ENCODE measurements at regions not wholly inside any gene's neighbourhood (a gene's known extent, or its start where the extent isn't known, plus 50 kb on each side); places are given as distances from the start of the nearest gene placed in this dataset.

DNA sequence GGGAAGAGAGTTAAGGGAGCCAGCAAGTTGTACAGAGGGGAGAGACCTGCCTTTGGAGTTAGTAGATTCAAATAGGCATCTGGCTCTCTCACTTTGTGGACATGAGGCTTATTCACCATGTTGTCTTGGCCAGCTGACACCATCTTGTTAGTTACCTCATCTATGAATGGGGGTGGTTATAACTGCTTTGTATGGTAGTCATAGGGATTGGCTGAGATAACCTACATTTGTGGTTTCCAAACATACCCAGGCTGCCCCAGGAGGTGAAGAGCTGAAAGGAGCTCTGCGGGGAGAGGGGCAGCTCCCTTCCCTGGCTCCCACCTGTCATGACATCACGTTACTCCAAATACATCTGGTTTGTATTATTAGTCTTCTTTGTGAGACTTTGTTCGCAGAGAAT is 393.3 kb upstream of the AUTS2 start:
- Histone ChIP-seq H3K4me1 (ENCODE audit: control extremely low read depth in 1 of 4, control insufficient read depth in 4 of 4, insufficient read depth in 4 of 4, low read length in 3 of 4) (no peaks in the 10 kb centered on the region), H3K4me3 (ENCODE audit: control insufficient read depth in 1 of 7, extremely low read depth in 1 of 7, insufficient read depth in 4 of 7, low read depth in 2 of 7, low read length in 6 of 7) (no peak overlapping the region), H3K27ac (ENCODE audit: insufficient read depth in 1 of 2, low read depth in 1 of 2, low read length in 2 of 2, poor library complexity in 1 of 2, severe bottlenecking in 2 of 2) (no peak overlapping the region), H3K9me3 (ENCODE audit: control extremely low read depth in 1 of 5, control insufficient read depth in 4 of 5, insufficient read depth in 2 of 5, low read depth in 1 of 5, low read length in 4 of 5) (no peaks in the 10 kb centered on the region), H3K36me3 (ENCODE audit: control insufficient read depth in 4 of 4, insufficient read depth in 4 of 4, low read length in 3 of 4) (no peaks in the 10 kb centered on the region), H3K27me3 (replicated peaks in 2 of 5; ENCODE audit: control insufficient read depth in 4 of 5, insufficient read depth in 5 of 5, low read length in 4 of 5) (peaks cover 0 to 4% (median 0%) of the 10 kb centered on the region in 5 experiments)
- CTCF ChIA-PET = no interaction called here
- no peak for DNase-seq
- WGBS (ENCODE audit: insufficient coverage) = 86% methylated on average over 1 of the region's 3 CpGs
- POLR2A ChIA-PET = no interaction called here

DNA sequence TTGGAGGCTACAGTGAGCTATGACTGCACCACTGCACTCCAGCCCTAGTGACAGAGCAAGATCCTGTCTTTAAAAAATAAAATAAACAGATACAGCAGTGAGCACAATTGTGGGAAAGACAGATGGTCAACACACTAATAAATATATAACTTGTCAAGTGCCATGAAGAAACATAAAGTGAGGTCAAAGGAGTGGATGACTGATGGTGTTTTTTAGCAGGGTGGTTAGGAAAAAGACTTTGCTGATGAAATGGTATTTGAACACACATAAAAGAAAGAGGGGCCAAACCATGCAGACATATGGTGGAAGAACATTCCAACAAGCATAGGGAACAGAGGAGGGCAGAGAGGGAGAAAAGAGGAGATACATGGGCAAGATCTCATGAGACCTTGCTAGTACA is 392.7 kb upstream of the AUTS2 start:
- Histone ChIP-seq H3K4me3 (ENCODE audit: control insufficient read depth in 1 of 7, extremely low read depth in 1 of 7, insufficient read depth in 4 of 7, low read depth in 2 of 7, low read length in 6 of 7) (no peak overlapping the region), H3K4me1 (ENCODE audit: control extremely low read depth in 1 of 4, control insufficient read depth in 4 of 4, insufficient read depth in 4 of 4, low read length in 3 of 4) (no peaks in the 10 kb centered on the region), H3K27ac (ENCODE audit: insufficient read depth in 1 of 2, low read depth in 1 of 2, low read length in 2 of 2, poor library complexity in 1 of 2, severe bottlenecking in 2 of 2) (no peak overlapping the region), H3K36me3 (ENCODE audit: control insufficient read depth in 4 of 4, insufficient read depth in 4 of 4, low read length in 3 of 4) (no peaks in the 10 kb centered on the region), H3K9me3 (ENCODE audit: control extremely low read depth in 1 of 5, control insufficient read depth in 4 of 5, insufficient read depth in 2 of 5, low read depth in 1 of 5, low read length in 4 of 5) (no peaks in the 10 kb centered on the region), H3K27me3 (replicated peaks in 2 of 5; ENCODE audit: control insufficient read depth in 4 of 5, insufficient read depth in 5 of 5, low read length in 4 of 5) (peaks cover 0 to 4% (median 0%) of the 10 kb centered on the region in 5 experiments)
- POLR2A ChIA-PET = no interaction called here
- no peak for DNase-seq
- CTCF ChIA-PET = no interaction called here

DNA sequence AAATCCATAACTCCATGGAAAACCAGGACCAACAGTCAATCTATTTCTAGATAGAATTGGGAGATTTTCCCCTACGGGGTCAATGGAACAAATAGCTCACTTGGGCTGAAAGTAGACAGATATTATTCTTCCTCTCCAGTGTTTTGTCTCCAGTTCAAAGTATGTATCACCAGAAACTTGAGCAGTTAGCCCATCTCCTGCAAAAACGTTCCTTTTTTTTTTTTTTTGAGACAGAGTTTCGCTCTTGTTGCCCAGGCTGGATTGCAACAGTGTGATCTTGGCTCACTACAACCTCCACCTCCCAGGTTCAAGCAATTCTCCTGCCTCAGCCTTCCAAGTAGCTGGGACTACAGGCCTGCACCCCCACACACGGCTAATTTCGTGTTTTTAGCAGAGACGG is 390.0 kb upstream of the AUTS2 start:
- Histone ChIP-seq H3K9me3 (ENCODE audit: control extremely low read depth in 1 of 5, control insufficient read depth in 4 of 5, insufficient read depth in 2 of 5, low read depth in 1 of 5, low read length in 4 of 5) (no peaks in the 10 kb centered on the region), H3K27me3 (replicated peaks in 2 of 5; ENCODE audit: control insufficient read depth in 4 of 5, insufficient read depth in 5 of 5, low read length in 4 of 5) (peaks cover 0 to 8% (median 2%) of the 10 kb centered on the region in 5 experiments), H3K27ac (ENCODE audit: insufficient read depth in 1 of 2, low read depth in 1 of 2, low read length in 2 of 2, poor library complexity in 1 of 2, severe bottlenecking in 2 of 2) (no peak overlapping the region), H3K4me1 (ENCODE audit: control extremely low read depth in 1 of 4, control insufficient read depth in 4 of 4, insufficient read depth in 4 of 4, low read length in 3 of 4) (no peaks in the 10 kb centered on the region), H3K36me3 (ENCODE audit: control insufficient read depth in 4 of 4, insufficient read depth in 4 of 4, low read length in 3 of 4) (no peaks in the 10 kb centered on the region), H3K4me3 (ENCODE audit: control insufficient read depth in 1 of 7, extremely low read depth in 1 of 7, insufficient read depth in 4 of 7, low read depth in 2 of 7, low read length in 6 of 7) (no peak overlapping the region)
- ChIA-PET POLR2A (no interaction called here), CTCF (no interaction called here)
- DNase-seq = no peak
- WGBS (ENCODE audit: insufficient coverage) = 86% methylated on average over 5 of the region's 6 CpGs

DNA sequence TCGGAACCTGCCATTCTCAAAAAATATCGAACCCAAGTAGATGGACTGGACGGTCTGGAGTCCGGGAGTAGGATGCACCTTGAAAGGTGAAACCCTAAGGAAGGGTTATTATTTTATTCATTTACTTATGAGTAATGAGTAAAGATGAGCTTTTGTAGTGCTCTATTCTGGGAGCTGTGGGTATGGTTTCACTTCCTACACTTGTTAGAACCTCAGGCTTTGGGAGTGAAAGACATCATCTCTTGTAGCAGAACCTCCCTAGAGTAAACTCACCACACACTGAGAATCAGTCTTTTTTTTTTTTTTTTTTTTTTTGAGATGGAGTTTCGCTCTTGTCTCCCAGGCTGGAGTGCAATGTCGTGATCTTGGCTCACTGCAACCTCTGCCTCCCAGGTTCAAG is 389.4 kb upstream of the AUTS2 start:
- CTCF ChIA-PET = no interaction called here
- Histone ChIP-seq H3K9me3 (ENCODE audit: control extremely low read depth in 1 of 5, control insufficient read depth in 4 of 5, insufficient read depth in 2 of 5, low read depth in 1 of 5, low read length in 4 of 5) (no peaks in the 10 kb centered on the region), H3K4me1 (ENCODE audit: control extremely low read depth in 1 of 4, control insufficient read depth in 4 of 4, insufficient read depth in 4 of 4, low read length in 3 of 4) (no peaks in the 10 kb centered on the region), H3K4me3 (ENCODE audit: control insufficient read depth in 1 of 7, extremely low read depth in 1 of 7, insufficient read depth in 4 of 7, low read depth in 2 of 7, low read length in 6 of 7) (no peak overlapping the region), H3K27ac (ENCODE audit: insufficient read depth in 1 of 2, low read depth in 1 of 2, low read length in 2 of 2, poor library complexity in 1 of 2, severe bottlenecking in 2 of 2) (no peak overlapping the region), H3K27me3 (replicated peaks in 2 of 5; ENCODE audit: control insufficient read depth in 4 of 5, insufficient read depth in 5 of 5, low read length in 4 of 5) (peaks cover 0 to 8% (median 2%) of the 10 kb centered on the region in 5 experiments), H3K36me3 (ENCODE audit: control insufficient read depth in 4 of 4, insufficient read depth in 4 of 4, low read length in 3 of 4) (no peaks in the 10 kb centered on the region)
- DNase-seq = no peak
- POLR2A ChIA-PET = no interaction called here
- WGBS (ENCODE audit: insufficient coverage) = no CpG with 5 or more reads among the region's 6 CpGs

DNA sequence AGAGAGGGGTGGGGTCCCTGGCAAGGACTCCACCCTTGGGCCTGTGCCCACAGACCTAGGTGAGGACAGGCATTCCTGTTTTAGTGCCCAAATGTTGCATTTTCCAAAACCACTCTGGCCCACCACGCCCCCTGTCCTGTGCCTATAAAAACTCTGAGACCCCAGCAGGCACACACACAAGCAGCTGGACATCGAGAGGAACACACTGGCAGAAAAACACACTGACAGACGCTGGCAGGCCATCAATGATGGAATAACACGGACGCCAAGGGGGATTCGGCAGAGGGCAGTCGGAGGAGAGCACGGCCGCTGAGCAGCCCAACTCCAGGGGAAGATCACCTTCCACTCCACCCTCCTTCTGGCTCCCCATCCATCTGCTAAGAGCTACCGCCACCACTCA is 386.9 kb upstream of the AUTS2 start:
- POLR2A ChIA-PET = no interaction called here
- Histone ChIP-seq H3K4me1 (ENCODE audit: control extremely low read depth in 1 of 4, control insufficient read depth in 4 of 4, insufficient read depth in 4 of 4, low read length in 3 of 4) (no peaks in the 10 kb centered on the region), H3K36me3 (ENCODE audit: control insufficient read depth in 4 of 4, insufficient read depth in 4 of 4, low read length in 3 of 4) (no peaks in the 10 kb centered on the region), H3K9me3 (ENCODE audit: control extremely low read depth in 1 of 5, control insufficient read depth in 4 of 5, insufficient read depth in 2 of 5, low read depth in 1 of 5, low read length in 4 of 5) (no peaks in the 10 kb centered on the region), H3K4me3 (ENCODE audit: control insufficient read depth in 1 of 7, extremely low read depth in 1 of 7, insufficient read depth in 4 of 7, low read depth in 2 of 7, low read length in 6 of 7) (no peak overlapping the region), H3K27ac (ENCODE audit: insufficient read depth in 1 of 2, low read depth in 1 of 2, low read length in 2 of 2, poor library complexity in 1 of 2, severe bottlenecking in 2 of 2) (no peak overlapping the region), H3K27me3 (replicated peaks in 2 of 5; ENCODE audit: control insufficient read depth in 4 of 5, insufficient read depth in 5 of 5, low read length in 4 of 5) (peaks cover 0 to 6% (median 0%) of the 10 kb centered on the region in 5 experiments)
- WGBS (ENCODE audit: insufficient coverage) = 83% methylated on average over 9 of the region's 10 CpGs
- CTCF ChIA-PET = interaction anchor here (0.6 to 1.3 kb wide), 2 partner anchors 11 to 338 kb away, joined by 3 read pairs; no protein-coding TSS in a partner anchor
- no peak for DNase-seq

GRCh38 chr7:69211739-69212138 is 386.5 kb upstream of the AUTS2 start:
- CTCF ChIA-PET = interaction anchor here (0.6 to 1.3 kb wide), 2 partner anchors 11 to 338 kb away, joined by 3 read pairs; no protein-coding TSS in a partner anchor
- peak; percentile 10 to 42 (median 13) for DNase-seq
- no peaks in the 10 kb centered on the region for H3K9me3 ChIP-seq (ENCODE audit: control extremely low read depth in 1 of 5, control insufficient read depth in 4 of 5, insufficient read depth in 2 of 5, low read depth in 1 of 5, low read length in 4 of 5)
- peaks cover 0 to 6% (median 0%) of the 10 kb centered on the region in 5 experiments for H3K27me3 ChIP-seq (replicated peaks in 2 of 5; ENCODE audit: control insufficient read depth in 4 of 5, insufficient read depth in 5 of 5, low read length in 4 of 5)
- 76% methylated on average over 6 of the region's 6 CpGs for whole genome bisulfite sequencing (ENCODE audit: insufficient coverage)
- H3K4me3 ChIP-seq (ENCODE audit: control insufficient read depth in 1 of 7, extremely low read depth in 1 of 7, insufficient read depth in 4 of 7, low read depth in 2 of 7, low read length in 6 of 7) = no peak overlapping the region
- no peaks in the 10 kb centered on the region for H3K36me3 ChIP-seq (ENCODE audit: control insufficient read depth in 4 of 4, insufficient read depth in 4 of 4, low read length in 3 of 4)
- H3K27ac ChIP-seq (ENCODE audit: insufficient read depth in 1 of 2, low read depth in 1 of 2, low read length in 2 of 2, poor library complexity in 1 of 2, severe bottlenecking in 2 of 2) = no peak overlapping the region
- H3K4me1 ChIP-seq (ENCODE audit: control extremely low read depth in 1 of 4, control insufficient read depth in 4 of 4, insufficient read depth in 4 of 4, low read length in 3 of 4) = no peaks in the 10 kb centered on the region
- POLR2A ChIA-PET = no interaction called here

DNA sequence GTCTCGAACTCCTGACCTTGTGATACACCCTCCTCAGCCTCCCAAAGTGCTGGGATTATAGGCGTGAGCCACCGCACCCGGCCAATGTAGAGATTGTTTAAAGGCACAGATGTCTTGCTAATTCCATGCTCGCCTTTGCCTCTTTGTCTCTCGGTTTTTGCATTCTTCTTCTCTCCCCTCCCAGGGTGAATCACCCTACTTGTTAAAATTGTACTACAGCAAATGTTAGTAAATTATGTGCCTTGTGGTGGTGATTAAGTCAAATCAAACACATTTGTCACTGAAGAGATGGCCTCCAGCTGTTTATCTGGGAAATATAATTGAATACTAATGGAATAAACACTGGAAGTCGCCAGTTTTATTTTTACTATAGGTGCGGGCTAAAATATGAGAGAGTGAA is 384.4 kb upstream of the AUTS2 start:
- ChIA-PET CTCF (no interaction called here), POLR2A (no interaction called here)
- no peaks in the 10 kb centered on the region for H3K36me3 ChIP-seq (ENCODE audit: control insufficient read depth in 4 of 4, insufficient read depth in 4 of 4, low read length in 3 of 4)
- H3K9me3 ChIP-seq (ENCODE audit: control extremely low read depth in 1 of 5, control insufficient read depth in 4 of 5, insufficient read depth in 2 of 5, low read depth in 1 of 5, low read length in 4 of 5) = no peaks in the 10 kb centered on the region
- peaks cover 0 to 6% (median 0%) of the 10 kb centered on the region in 5 experiments for H3K27me3 ChIP-seq (replicated peaks in 2 of 5; ENCODE audit: control insufficient read depth in 4 of 5, insufficient read depth in 5 of 5, low read length in 4 of 5)
- H3K4me1 ChIP-seq (ENCODE audit: control extremely low read depth in 1 of 4, control insufficient read depth in 4 of 4, insufficient read depth in 4 of 4, low read length in 3 of 4) = no peaks in the 10 kb centered on the region
- no peak overlapping the region for H3K27ac ChIP-seq (ENCODE audit: insufficient read depth in 1 of 2, low read depth in 1 of 2, low read length in 2 of 2, poor library complexity in 1 of 2, severe bottlenecking in 2 of 2)
- no peak for DNase-seq
- H3K4me3 ChIP-seq (ENCODE audit: control insufficient read depth in 1 of 7, extremely low read depth in 1 of 7, insufficient read depth in 4 of 7, low read depth in 2 of 7, low read length in 6 of 7) = no peak overlapping the region
- WGBS (ENCODE audit: insufficient coverage) = 87% methylated on average over 4 of the region's 8 CpGs
